DND-41 (cell line): ENCODE measurements at regions not wholly inside any gene's neighbourhood (a gene's known extent, or its start where the extent isn't known, plus 50 kb on each side); places are given as distances from the start of the nearest gene placed in this dataset.

ENCODE experiments used
- ATAC-seq: fragments of 200-7000 bp; cut with Tn5 transposase; 3 replicates; pipeline ENCODE4 v1.9.1; 2021; ENCODE audit warnings: low read depth; ENCODE audit not compliant: insufficient read depth
- DNase-seq: peaks from one replicate; pipeline ENCODE4 v3.0.0-alpha.2; 2020
- H2AFZ ChIP-seq: 2 replicates; pipeline ENCODE4 v1.6.0; 2012; ENCODE audit warnings: low read depth, low read length
- H3K27ac ChIP-seq: 2 replicates; pipeline ENCODE4 v1.5.1; 2012; ENCODE audit warnings: low read length, inconsistent platforms
- H3K27me3 ChIP-seq: fragments of 200-600 bp; sonication (generic); 2 replicates; pipeline ENCODE4 v1.6.0; 2012; ENCODE audit warnings: low read length, mild to moderate bottlenecking, inconsistent platforms; ENCODE audit not compliant: insufficient read depth, poor library complexity
- H3K36me3 ChIP-seq: 2 replicates; pipeline ENCODE4 v1.5.1; 2012; ENCODE audit warnings: low read length, inconsistent platforms; ENCODE audit not compliant: insufficient read depth
- H3K4me1 ChIP-seq: 2 replicates; pipeline ENCODE4 v1.5.1; 2012; ENCODE audit warnings: mild to moderate bottlenecking, low read length; ENCODE audit not compliant: insufficient read depth
- H3K4me2 ChIP-seq: 2 replicates; pipeline ENCODE4 v1.6.0; 2012; ENCODE audit warnings: mild to moderate bottlenecking, moderate library complexity, low read length, inconsistent platforms; ENCODE audit not compliant: insufficient read depth
- H3K4me3 ChIP-seq, 2 experiments: fragments of 200-600 bp in 1 of 2; shearing (Covaris generic) in 1 of 2; 2 replicates each; pipeline ENCODE4 v1.5.1; 2012 to 2016; ENCODE audit warnings: inconsistent platforms in 2 of 2, low read length in 2 of 2, mild to moderate bottlenecking in 2 of 2, low read depth in 1 of 2, moderate library complexity in 1 of 2
- H3K79me2 ChIP-seq: 2 replicates; pipeline ENCODE4 v1.6.0; 2012; ENCODE audit warnings: low read length, inconsistent platforms; ENCODE audit not compliant: insufficient read depth
- H3K9ac ChIP-seq: 2 replicates; pipeline ENCODE4 v1.6.0; 2012; ENCODE audit warnings: low read depth, mild to moderate bottlenecking, inconsistent platforms, low read length, moderate library complexity
- H3K9me3 ChIP-seq: 2 replicates; pipeline ENCODE4 v1.5.1; 2012; ENCODE audit warnings: low read length, moderate library complexity, mild to moderate bottlenecking, inconsistent platforms; ENCODE audit not compliant: insufficient read depth, severe bottlenecking
- H4K20me1 ChIP-seq: 2 replicates; pipeline ENCODE4 v1.6.0; 2012; ENCODE audit warnings: low read length; ENCODE audit not compliant: insufficient read depth
- EZH2 ChIP-seq: IDR thresholded peaks from 3 replicates; pipeline ENCODE4 v1.6.1; 2012; ENCODE audit warnings: borderline replicate concordance, low read depth, mild to moderate bottlenecking, moderate library complexity, low read length, inconsistent platforms; ENCODE audit not compliant: severe bottlenecking
- TF ChIP-seq, protein P1 (sequence below): IDR thresholded peaks from 2 replicates; pipeline ENCODE4 v1.5.1; 2012; ENCODE audit warnings: borderline replicate concordance, low read length, moderate library complexity, mild to moderate bottlenecking; ENCODE audit not compliant: poor library complexity, severe bottlenecking; ENCODE audit errors: extremely low read depth

GRCh38 chr10:125233726-125234125 is 73.4 kb upstream of the CTBP2 start:
- TF ChIP-seq, protein P1, sequence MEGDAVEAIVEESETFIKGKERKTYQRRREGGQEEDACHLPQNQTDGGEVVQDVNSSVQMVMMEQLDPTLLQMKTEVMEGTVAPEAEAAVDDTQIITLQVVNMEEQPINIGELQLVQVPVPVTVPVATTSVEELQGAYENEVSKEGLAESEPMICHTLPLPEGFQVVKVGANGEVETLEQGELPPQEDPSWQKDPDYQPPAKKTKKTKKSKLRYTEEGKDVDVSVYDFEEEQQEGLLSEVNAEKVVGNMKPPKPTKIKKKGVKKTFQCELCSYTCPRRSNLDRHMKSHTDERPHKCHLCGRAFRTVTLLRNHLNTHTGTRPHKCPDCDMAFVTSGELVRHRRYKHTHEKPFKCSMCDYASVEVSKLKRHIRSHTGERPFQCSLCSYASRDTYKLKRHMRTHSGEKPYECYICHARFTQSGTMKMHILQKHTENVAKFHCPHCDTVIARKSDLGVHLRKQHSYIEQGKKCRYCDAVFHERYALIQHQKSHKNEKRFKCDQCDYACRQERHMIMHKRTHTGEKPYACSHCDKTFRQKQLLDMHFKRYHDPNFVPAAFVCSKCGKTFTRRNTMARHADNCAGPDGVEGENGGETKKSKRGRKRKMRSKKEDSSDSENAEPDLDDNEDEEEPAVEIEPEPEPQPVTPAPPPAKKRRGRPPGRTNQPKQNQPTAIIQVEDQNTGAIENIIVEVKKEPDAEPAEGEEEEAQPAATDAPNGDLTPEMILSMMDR, result no peak
- Histone ChIP-seq H2AFZ (no peak overlapping the region), H3K27ac (no peak overlapping the region), H3K9me3 (no peaks in the 10 kb centered on the region), H3K4me3 (no peak overlapping the region), H3K27me3 (peaks cover 5% of the 10 kb centered on the region), H3K4me1 (no peaks in the 10 kb centered on the region), H4K20me1 (no peaks in the 10 kb centered on the region), H3K36me3 (no peaks in the 10 kb centered on the region), H3K4me2 (no peak overlapping the region), H3K79me2 (no peaks in the 10 kb centered on the region), H3K9ac (no peak overlapping the region)
- DNase-seq (no peak), ATAC-seq (no peak)

GRCh38 chr10:125232841-125233240 is 72.5 kb upstream of the CTBP2 start:
- Histone ChIP-seq H3K36me3 (no peaks in the 10 kb centered on the region), H3K4me3 (no peak overlapping the region), H4K20me1 (no peaks in the 10 kb centered on the region), H2AFZ (no peak overlapping the region), H3K27ac (no peak overlapping the region), H3K9me3 (no peaks in the 10 kb centered on the region), H3K4me2 (no peak overlapping the region), H3K27me3 (peaks cover 5% of the 10 kb centered on the region), H3K9ac (no peak overlapping the region), H3K4me1 (no peaks in the 10 kb centered on the region), H3K79me2 (no peaks in the 10 kb centered on the region)
- TF ChIP-seq, protein P1, result no peak
- TF ChIP-seq EZH2, result no peak
- DNase-seq, result no peak
- no peak for ATAC-seq

- no peaks in the 10 kb centered on the region for H3K36me3 ChIP-seq
- no peaks in the 10 kb centered on the region for H3K9me3 ChIP-seq
- H3K27me3 ChIP-seq, result peaks cover 5% of the 10 kb centered on the region
- no peak for ATAC-seq
- no peak for DNase-seq
- no peaks in the 10 kb centered on the region for H4K20me1 ChIP-seq
- no peak overlapping the region for H3K27ac ChIP-seq
- no peak overlapping the region for H2AFZ ChIP-seq
- no peak overlapping the region for H3K4me3 ChIP-seq
- H3K9ac ChIP-seq, result no peak overlapping the region
- no peak for TF ChIP-seq EZH2
- TF ChIP-seq, protein P1, result no peak
- no peaks in the 10 kb centered on the region for H3K4me1 ChIP-seq
- no peak overlapping the region for H3K4me2 ChIP-seq
- H3K79me2 ChIP-seq, result no peaks in the 10 kb centered on the region
Observed at GRCh38 chr10:125231813-125232475, 71.6 kb upstream of the CTBP2 start.
